HAP-1 (cell line): ENCODE measurements at regions not wholly inside any gene's neighbourhood (a gene's known extent, or its start where the extent isn't known, plus 50 kb on each side); places are given as distances from the start of the nearest gene placed in this dataset.
"Not testable (repeated sequence)": the region's sequence is repeated elsewhere in the genome, so short reads cannot be mapped to it uniquely, and the experiment has no call there.

Experiments used
- DNase-seq, 2 experiments: peaks; one replicate each; pipeline ENCODE4 v3.0.0-alpha.2; 2016 to 2020; ENCODE audit warnings: low spot score in 2 of 2
- H3K27me3 ChIP-seq: fragments of 250-450 bp; sonication (Bioruptor Pico); 2 replicates; pipeline ENCODE4 v1.5.1; 2020; ENCODE audit warnings: low read depth, mild to moderate bottlenecking, moderate library complexity
- H3K36me3 ChIP-seq: fragments of 250-450 bp; sonication (Bioruptor Pico); replicated peaks from 2 replicates; pipeline ENCODE4 v1.5.1; 2020; ENCODE audit warnings: mild to moderate bottlenecking
- H3K4me1 ChIP-seq: fragments of 250-450 bp; sonication (Bioruptor Pico); 2 replicates; pipeline ENCODE4 v1.5.1; 2020; ENCODE audit warnings: mild to moderate bottlenecking
- H3K4me3 ChIP-seq: fragments of 250-450 bp; sonication (Bioruptor Pico); 2 replicates; pipeline ENCODE4 v1.5.1; 2020; ENCODE audit warnings: mild to moderate bottlenecking, moderate library complexity
- H3K9me3 ChIP-seq: fragments of 250-450 bp; sonication (Bioruptor Pico); 2 replicates; pipeline ENCODE4 v1.5.1; 2020; ENCODE audit warnings: mild to moderate bottlenecking, moderate library complexity
- in situ Hi-C: fragments of 300-500 bp; cut with MboI; formaldehyde crosslinking; loops from 3 replicates; pipeline ENCODE4 v1.14.3; 2020; ENCODE audit warnings: low sequenced_read_pairs, inconsistent platforms, mixed read lengths

- H3K4me3 ChIP-seq = no peak overlapping the region
- H3K9me3 ChIP-seq = no peaks in the 10 kb centered on the region
- H3K4me1 ChIP-seq = peaks cover 17% of the 10 kb centered on the region
- DNase-seq = no peak
- H3K27me3 ChIP-seq = no peaks in the 10 kb centered on the region
- in situ Hi-C loops = no loop called here
- H3K36me3 ChIP-seq = no peaks in the 10 kb centered on the region
These were observed 482.7 kb upstream of the JARID2 start for GRCh38 chr6:14763139-14763538.

GRCh38 chr6:14763616-14764015 is 482.3 kb upstream of the JARID2 start:
- DNase-seq = peak in 1 of 2 experiments; percentile 18
- in situ Hi-C loops = no loop called here
- Histone ChIP-seq H3K4me3 (no peak overlapping the region), H3K27me3 (no peaks in the 10 kb centered on the region), H3K9me3 (no peaks in the 10 kb centered on the region), H3K4me1 (peaks cover 17% of the 10 kb centered on the region), H3K36me3 (no peaks in the 10 kb centered on the region)

GRCh38 chr6:14765106-14765505 is 480.8 kb upstream of the JARID2 start:
- no peaks in the 10 kb centered on the region for H3K27me3 ChIP-seq
- no peaks in the 10 kb centered on the region for H3K9me3 ChIP-seq
- peaks cover 17% of the 10 kb centered on the region for H3K4me1 ChIP-seq
- in situ Hi-C loops = no loop called here
- DNase-seq = no peak
- H3K36me3 ChIP-seq = no peaks in the 10 kb centered on the region
- H3K4me3 ChIP-seq = no peak overlapping the region

GRCh38 chr6:14765721-14766390 is 480.0 kb upstream of the JARID2 start:
- no peaks in the 10 kb centered on the region for H3K9me3 ChIP-seq
- DNase-seq = no peak
- peaks cover 17% of the 10 kb centered on the region for H3K4me1 ChIP-seq
- H3K27me3 ChIP-seq = no peaks in the 10 kb centered on the region
- H3K36me3 ChIP-seq = no peaks in the 10 kb centered on the region
- in situ Hi-C loops = no loop called here
- H3K4me3 ChIP-seq = no peak overlapping the region

- in situ Hi-C loops = no loop called here
- Histone ChIP-seq H3K4me1 (peaks cover 17% of the 10 kb centered on the region), H3K36me3 (no peaks in the 10 kb centered on the region), H3K9me3 (no peaks in the 10 kb centered on the region), H3K4me3 (no peak overlapping the region), H3K27me3 (no peaks in the 10 kb centered on the region)
- no peak for DNase-seq
These were observed 479.4 kb upstream of the JARID2 start for GRCh38 chr6:14766391-14766994.

GRCh38 chr6:14767226-14767625 is 478.6 kb upstream of the JARID2 start:
- H3K4me3 ChIP-seq = no peak overlapping the region
- no peaks in the 10 kb centered on the region for H3K9me3 ChIP-seq
- peaks cover 17% of the 10 kb centered on the region for H3K4me1 ChIP-seq
- no peak for DNase-seq
- H3K36me3 ChIP-seq = no peaks in the 10 kb centered on the region
- in situ Hi-C loops = no loop called here
- no peaks in the 10 kb centered on the region for H3K27me3 ChIP-seq

- DNase-seq = no peak
- in situ Hi-C loops = no loop called here
These were observed 475.8 kb upstream of the JARID2 start for GRCh38 chr6:14770040-14770439.

GRCh38 chr6:14770572-14770971 is 475.3 kb upstream of the JARID2 start:
- Histone ChIP-seq H3K36me3 (no peaks in the 10 kb centered on the region), H3K27me3 (no peaks in the 10 kb centered on the region), H3K4me1 (peaks cover 16% of the 10 kb centered on the region), H3K9me3 (no peaks in the 10 kb centered on the region), H3K4me3 (no peak overlapping the region)
- no peak for DNase-seq
- in situ Hi-C loops = no loop called here

More at GRCh38 chr6:14770040-14770439, 475.8 kb upstream of the JARID2 start:
- H3K4me1 ChIP-seq = peaks cover 16% of the 10 kb centered on the region
- H3K36me3 ChIP-seq = no peaks in the 10 kb centered on the region
- no peaks in the 10 kb centered on the region for H3K9me3 ChIP-seq
- H3K27me3 ChIP-seq = no peaks in the 10 kb centered on the region
- no peak overlapping the region for H3K4me3 ChIP-seq

GRCh38 chr6:14771016-14771415 is 474.9 kb upstream of the JARID2 start:
- in situ Hi-C loops = no loop called here
- no peaks in the 10 kb centered on the region for H3K9me3 ChIP-seq
- H3K36me3 ChIP-seq = no peaks in the 10 kb centered on the region
- H3K4me3 ChIP-seq = no peak overlapping the region
- no peak for DNase-seq
- H3K27me3 ChIP-seq = no peaks in the 10 kb centered on the region
- peaks cover 16% of the 10 kb centered on the region for H3K4me1 ChIP-seq

GRCh38 chr6:14772188-14772587 is 473.7 kb upstream of the JARID2 start:
- Histone ChIP-seq H3K36me3 (no peaks in the 10 kb centered on the region), H3K27me3 (no peaks in the 10 kb centered on the region), H3K9me3 (no peaks in the 10 kb centered on the region), H3K4me3 (no peak overlapping the region), H3K4me1 (peaks cover 13% of the 10 kb centered on the region)
- DNase-seq = no peak
- in situ Hi-C loops = no loop called here

- Histone ChIP-seq H3K9me3 (no peaks in the 10 kb centered on the region), H3K36me3 (no peaks in the 10 kb centered on the region), H3K27me3 (no peaks in the 10 kb centered on the region), H3K4me1 (peaks cover 10% of the 10 kb centered on the region), H3K4me3 (no peak overlapping the region)
- no peak for DNase-seq
- in situ Hi-C loops = no loop called here
These were observed 470.3 kb upstream of the JARID2 start for GRCh38 chr6:14775528-14775927.

- H3K27me3 ChIP-seq = no peaks in the 10 kb centered on the region
- no peak overlapping the region for H3K4me3 ChIP-seq
- H3K36me3 ChIP-seq = no peaks in the 10 kb centered on the region
- no peak for DNase-seq
- in situ Hi-C loops = no loop called here
- H3K4me1 ChIP-seq = peaks cover 10% of the 10 kb centered on the region
- no peaks in the 10 kb centered on the region for H3K9me3 ChIP-seq
These were observed 469.6 kb upstream of the JARID2 start for GRCh38 chr6:14776307-14776706.

GRCh38 chr6:14781772-14782525 is 463.9 kb upstream of the JARID2 start:
- DNase-seq = no peak
- peaks cover 17% of the 10 kb centered on the region for H3K4me1 ChIP-seq
- no peak overlapping the region for H3K4me3 ChIP-seq
- H3K9me3 ChIP-seq = no peaks in the 10 kb centered on the region
- H3K36me3 ChIP-seq = no peaks in the 10 kb centered on the region
- in situ Hi-C loops = no loop called here
- no peaks in the 10 kb centered on the region for H3K27me3 ChIP-seq

GRCh38 chr6:14782921-14783464 is 462.9 kb upstream of the JARID2 start:
- H3K27me3 ChIP-seq, H3K9me3 ChIP-seq: not testable (repeated sequence)

More at GRCh38 chr6:14782921-14783464, 462.9 kb upstream of the JARID2 start:
- in situ Hi-C loops, H3K4me3 ChIP-seq, H3K36me3 ChIP-seq, DNase-seq: not testable (repeated sequence)
- H3K4me1 ChIP-seq = peaks cover 22% of the 10 kb centered on the region
